Endodermal cell (in vitro differentiated cells): ENCODE measurements at regions not wholly inside any gene's neighbourhood (a gene's known extent, or its start where the extent isn't known, plus 50 kb on each side); places are given as distances from the start of the nearest gene placed in this dataset.

ENCODE experiments used
- DNase-seq: peaks from one replicate; pipeline ENCODE4 v3.0.0-alpha.2; 2017
- H3K27ac ChIP-seq: 2 replicates; pipeline ENCODE4 v1.5.1; 2013; ENCODE audit warnings: mild to moderate bottlenecking, low read depth, low read length, moderate library complexity
- H3K27me3 ChIP-seq: 2 replicates; pipeline ENCODE4 v1.6.1; 2013; ENCODE audit warnings: mild to moderate bottlenecking, low read length, moderate library complexity; ENCODE audit not compliant: insufficient read depth, control insufficient read depth, poor library complexity, severe bottlenecking
- H3K36me3 ChIP-seq: 2 replicates; pipeline ENCODE4 v1.7.0; 2013; ENCODE audit warnings: mild to moderate bottlenecking, low read length, moderate library complexity; ENCODE audit not compliant: control insufficient read depth, insufficient read depth
- H3K4me1 ChIP-seq: one replicate; pipeline ENCODE4 v1.7.0; 2013; ENCODE audit warnings: low read length; ENCODE audit not compliant: control insufficient read depth, insufficient read depth
- H3K4me3 ChIP-seq: 2 replicates; pipeline ENCODE4 v1.5.1; 2013; ENCODE audit warnings: mild to moderate bottlenecking, low read length, moderate library complexity
- H3K9ac ChIP-seq: 2 replicates; pipeline ENCODE4 v1.6.1; 2013; ENCODE audit warnings: mild to moderate bottlenecking, low read length, moderate library complexity; ENCODE audit not compliant: poor library complexity, severe bottlenecking; ENCODE audit errors: extremely low read depth
- H3K9me3 ChIP-seq: 2 replicates; pipeline ENCODE4 v1.6.1; 2013; ENCODE audit warnings: mild to moderate bottlenecking, low read length, moderate library complexity; ENCODE audit not compliant: control insufficient read depth
- H3K27ac Mint-ChIP-seq: 2 replicates; pipeline ENCODE4 v1.8.0; 2020; ENCODE audit warnings: mixed read lengths
- H3K27me3 Mint-ChIP-seq: 2 replicates; pipeline ENCODE4 v1.8.0; 2021; ENCODE audit warnings: mild to moderate bottlenecking, mixed read lengths; ENCODE audit not compliant: insufficient read depth
- H3K36me3 Mint-ChIP-seq: 2 replicates; pipeline ENCODE4 v1.8.0; 2020; ENCODE audit warnings: low read depth, mixed read lengths
- H3K4me1 Mint-ChIP-seq: 2 replicates; pipeline ENCODE4 v1.8.0; 2020; ENCODE audit warnings: mixed read lengths
- H3K4me3 Mint-ChIP-seq: 2 replicates; pipeline ENCODE4 v1.8.0; 2020; ENCODE audit warnings: mild to moderate bottlenecking, moderate library complexity, mixed read lengths
- H3K9me3 Mint-ChIP-seq: 2 replicates; pipeline ENCODE4 v1.8.0; 2020; ENCODE audit warnings: mild to moderate bottlenecking, mixed read lengths
- CTCF ChIP-seq: fragments of 200-600 bp; sonication (generic); conservative IDR thresholded peaks from 2 replicates; pipeline ENCODE4 v1.5.0; 2021; ENCODE audit warnings: antibody characterized with exemption, mild to moderate bottlenecking
- WGBS, 2 experiments: methylation state at CpG; one replicate each; pipeline versions ENCODE4 v1.1.5 to v1.1.7; 2013; ENCODE audit warnings: missing lambda C conversion rate in 2 of 2, mixed read lengths in 1 of 2; ENCODE audit not compliant: insufficient coverage in 1 of 2, insufficient read length in 1 of 2; 5-methylcytosine and 5-hydroxymethylcytosine counted together

- Mint-ChIP-seq H3K36me3 (no peaks in the 10 kb centered on the region), H3K27me3 (peaks cover 3% of the 10 kb centered on the region)
- H3K27me3 ChIP-seq: no peaks in the 10 kb centered on the region
Measured at GRCh38 chr18:77339093-77339492, 89.4 kb downstream of the GALR1 start.

GRCh38 chr18:77339623-77340022, 90.0 kb downstream of the GALR1 start:
- Mint-ChIP-seq H3K27ac (no peak overlapping the region), H3K4me1 (peaks cover 7% of the 10 kb centered on the region), H3K9me3 (no peaks in the 10 kb centered on the region), H3K27me3 (peaks cover 3% of the 10 kb centered on the region), H3K4me3 (no peak overlapping the region), H3K36me3 (no peaks in the 10 kb centered on the region)
- Histone ChIP-seq H3K9me3 (no peaks in the 10 kb centered on the region), H3K4me3 (no peak overlapping the region), H3K9ac (no peak overlapping the region), H3K4me1 (no peaks in the 10 kb centered on the region), H3K36me3 (no peaks in the 10 kb centered on the region), H3K27me3 (no peaks in the 10 kb centered on the region), H3K27ac (no peak overlapping the region)
- no peak for TF ChIP-seq CTCF
- WGBS, 2 experiments: 89 to 93% methylated on average over 5 to 7 of the region's 7 CpGs
- no peak for DNase-seq

More at GRCh38 chr18:77339093-77339492, 89.4 kb downstream of the GALR1 start:
- Mint-ChIP-seq H3K4me3 (no peak overlapping the region), H3K4me1 (peaks cover 5% of the 10 kb centered on the region), H3K27ac (no peak overlapping the region), H3K9me3 (no peaks in the 10 kb centered on the region)
- 90 to 92% methylated on average over 2 to 6 of the region's 6 CpGs for WGBS, 2 experiments
- no peak for TF ChIP-seq CTCF
- Histone ChIP-seq H3K4me3 (no peak overlapping the region), H3K4me1 (no peaks in the 10 kb centered on the region), H3K9ac (no peak overlapping the region), H3K27ac (no peak overlapping the region), H3K36me3 (no peaks in the 10 kb centered on the region), H3K9me3 (no peaks in the 10 kb centered on the region)
- DNase-seq: no peak

- TF ChIP-seq CTCF: no peak
- Mint-ChIP-seq H3K36me3 (no peaks in the 10 kb centered on the region), H3K9me3 (no peaks in the 10 kb centered on the region), H3K4me1 (peaks cover 7% of the 10 kb centered on the region), H3K4me3 (no peak overlapping the region), H3K27me3 (peaks cover 3% of the 10 kb centered on the region), H3K27ac (no peak overlapping the region)
- WGBS, 2 experiments: 90 to 100% methylated on average over 3 to 7 of the region's 7 CpGs
- no peak overlapping the region for H3K27ac ChIP-seq
- H3K9me3 ChIP-seq: no peaks in the 10 kb centered on the region
- DNase-seq: no peak
- no peak overlapping the region for H3K4me3 ChIP-seq
- H3K9ac ChIP-seq: no peak overlapping the region
- no peaks in the 10 kb centered on the region for H3K36me3 ChIP-seq
- no peaks in the 10 kb centered on the region for H3K4me1 ChIP-seq
- H3K27me3 ChIP-seq: no peaks in the 10 kb centered on the region
Measured at GRCh38 chr18:77340815-77341214, 91.2 kb downstream of the GALR1 start.
